ENCODE measurements at regions not wholly inside any gene's neighbourhood (a gene's known extent, or its start where the extent isn't known, plus 50 kb on each side); places are given as distances from the start of the nearest gene placed in this dataset.
A peak's percentile ranks its signal among the peaks of the same experiment; 100 is the strongest.

DNA sequence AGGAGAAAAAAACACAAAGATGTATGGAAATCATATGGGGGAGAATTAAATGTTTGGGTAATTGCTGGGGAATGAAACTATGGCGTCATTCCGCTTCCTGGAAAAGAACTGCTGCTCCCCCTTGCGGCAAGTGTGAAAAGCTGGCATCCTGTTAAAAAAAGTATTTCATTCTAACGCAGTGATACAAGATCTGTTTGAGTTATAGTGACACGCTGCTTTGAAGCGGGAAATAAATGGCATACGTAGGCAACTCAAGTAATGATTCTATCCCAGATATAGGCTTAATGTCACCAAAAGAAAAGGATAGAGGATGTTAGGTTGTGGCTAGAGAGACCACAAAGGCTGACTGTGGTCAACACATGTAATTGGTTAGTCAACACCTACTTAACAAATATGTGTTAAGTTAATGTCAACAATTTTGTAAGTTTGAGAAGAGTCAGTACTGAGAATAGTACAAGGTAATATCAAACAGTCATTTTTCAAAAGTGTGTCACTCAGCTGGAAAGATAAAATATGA lies 70.2 kb upstream of the ALDH1A1 start:
- no peaks in the 10 kb centered on the region for H3K9me3 ChIP-seq
- H3K36me3 ChIP-seq (replicated peaks), result no peaks in the 10 kb centered on the region
- no peak overlapping the region for H3K4me3 ChIP-seq
- in situ Hi-C loops (cut with MboI; ENCODE audit: low sequenced_read_pairs), result loop anchor here (10.0 kb wide), 1 partner anchor 148 kb away; no protein-coding TSS in a partner anchor
- peak; percentile 63 to 75 for DNase-seq (ENCODE audit: low spot score in 2 of 2)
- no peaks in the 10 kb centered on the region for H3K4me1 ChIP-seq
- H3K27me3 ChIP-seq (ENCODE audit: low read depth), result no peaks in the 10 kb centered on the region; the same call in 1 of the 2 replicates

DNA sequence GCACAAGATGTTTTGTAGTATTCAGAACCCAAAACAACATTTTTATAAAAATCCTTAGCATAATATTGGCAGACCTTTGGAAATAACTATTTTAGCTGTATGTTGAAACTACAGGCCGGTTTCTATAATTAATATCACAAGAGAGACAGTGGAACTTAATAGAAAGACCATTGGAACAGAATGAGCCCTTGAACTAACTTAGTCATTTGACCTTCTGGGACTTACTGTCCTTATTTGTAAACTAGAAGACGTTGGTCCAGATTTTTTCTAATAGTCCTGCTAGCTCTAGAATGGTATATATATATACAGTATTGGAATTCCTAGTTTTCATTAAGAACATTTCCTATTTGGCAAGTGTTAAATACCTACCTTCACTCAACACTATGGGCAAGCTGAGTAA lies 69.5 kb upstream of the ALDH1A1 start:
- Histone ChIP-seq H3K9me3 (no peaks in the 10 kb centered on the region), H3K4me1 (no peaks in the 10 kb centered on the region), H3K27me3 (ENCODE audit: low read depth) (no peaks in the 10 kb centered on the region; the same call in 1 of the 2 replicates), H3K36me3 (replicated peaks) (no peaks in the 10 kb centered on the region), H3K4me3 (no peak overlapping the region)
- DNase-seq (ENCODE audit: low spot score in 2 of 2), result no peak
- in situ Hi-C loops (cut with MboI; ENCODE audit: low sequenced_read_pairs), result loop anchor here (10.0 kb wide), 1 partner anchor 148 kb away; no protein-coding TSS in a partner anchor

DNA sequence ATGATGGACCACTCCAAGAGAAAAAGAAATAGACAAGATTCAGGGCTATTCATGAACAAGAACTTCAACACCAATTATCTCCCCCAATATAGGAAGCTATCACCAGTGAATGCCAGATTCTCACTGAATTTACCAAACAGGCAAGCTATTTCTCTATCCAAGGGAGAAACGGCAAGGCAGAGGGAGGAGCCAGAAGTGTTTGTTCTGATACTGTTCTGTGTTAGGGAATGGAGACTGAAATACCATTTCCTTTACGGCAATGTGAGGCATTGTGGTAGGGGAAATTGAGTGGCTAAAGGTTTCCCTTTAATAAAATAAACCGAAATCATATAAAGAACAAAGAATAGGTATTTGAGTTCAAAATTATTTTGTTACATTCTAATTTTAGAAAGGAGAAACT lies 68.0 kb upstream of the ALDH1A1 start:
- Histone ChIP-seq H3K4me1 (no peaks in the 10 kb centered on the region), H3K4me3 (no peak overlapping the region), H3K36me3 (replicated peaks) (no peaks in the 10 kb centered on the region), H3K27me3 (ENCODE audit: low read depth) (no peaks in the 10 kb centered on the region; the same call in 1 of the 2 replicates), H3K9me3 (no peaks in the 10 kb centered on the region)
- no peak for DNase-seq (ENCODE audit: low spot score in 2 of 2)
- in situ Hi-C loops (cut with MboI; ENCODE audit: low sequenced_read_pairs), result loop anchor here (10.0 kb wide), 1 partner anchor 146 kb away; no protein-coding TSS in a partner anchor

DNA sequence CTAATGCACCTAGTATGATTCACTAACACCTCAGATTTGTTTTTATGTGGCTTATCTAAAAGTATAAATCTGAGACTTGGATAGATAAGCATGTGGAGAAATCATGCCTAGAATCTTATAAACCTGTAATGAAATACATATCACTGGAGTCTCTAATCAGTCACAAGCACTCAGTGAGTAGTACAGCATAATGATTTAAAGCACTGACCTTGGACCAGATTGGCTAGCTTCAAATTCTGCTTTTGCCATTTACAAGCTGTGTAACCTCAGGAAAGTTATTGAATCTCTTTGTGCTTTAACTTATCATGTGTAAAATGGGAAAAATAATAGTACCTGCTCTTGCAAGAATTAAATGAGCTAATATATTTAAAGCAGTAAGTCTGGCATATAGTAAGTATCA lies 61.2 kb upstream of the ALDH1A1 start:
- DNase-seq (ENCODE audit: low spot score in 2 of 2), result no peak
- in situ Hi-C loops (cut with MboI; ENCODE audit: low sequenced_read_pairs), result no loop called here
- Histone ChIP-seq H3K9me3 (no peaks in the 10 kb centered on the region), H3K4me3 (no peak overlapping the region), H3K4me1 (no peaks in the 10 kb centered on the region), H3K36me3 (replicated peaks) (no peaks in the 10 kb centered on the region), H3K27me3 (ENCODE audit: low read depth) (peaks cover 5% of the 10 kb centered on the region; the same call in 1 of the 2 replicates)

DNA sequence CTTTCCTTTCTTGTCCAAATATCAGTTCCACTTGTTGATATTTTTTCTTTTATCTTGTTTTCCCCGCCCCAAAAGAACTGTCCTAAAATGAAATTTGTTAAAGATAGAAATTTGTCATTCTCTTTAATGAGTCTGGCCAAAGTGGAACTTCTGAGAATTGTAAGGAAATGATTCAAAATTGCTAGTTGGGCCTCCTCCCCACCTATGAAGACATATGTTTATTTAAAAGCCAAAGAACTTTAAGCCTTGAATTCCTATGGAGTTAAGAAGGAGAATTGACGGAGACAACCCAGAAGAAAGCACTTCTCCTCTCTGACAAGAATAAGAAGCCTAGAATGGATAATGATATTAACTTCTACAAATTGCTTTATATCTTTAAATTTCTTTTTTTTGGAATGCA lies 59.1 kb upstream of the ALDH1A1 start:
- H3K4me1 ChIP-seq, result no peaks in the 10 kb centered on the region
- peaks cover 16% of the 10 kb centered on the region for H3K27me3 ChIP-seq (ENCODE audit: low read depth)
- DNase-seq (ENCODE audit: low spot score in 2 of 2), result no peak
- H3K36me3 ChIP-seq (replicated peaks), result no peaks in the 10 kb centered on the region
- no peaks in the 10 kb centered on the region for H3K9me3 ChIP-seq
- no peak overlapping the region for H3K4me3 ChIP-seq
- in situ Hi-C loops (cut with MboI; ENCODE audit: low sequenced_read_pairs), result no loop called here

DNA sequence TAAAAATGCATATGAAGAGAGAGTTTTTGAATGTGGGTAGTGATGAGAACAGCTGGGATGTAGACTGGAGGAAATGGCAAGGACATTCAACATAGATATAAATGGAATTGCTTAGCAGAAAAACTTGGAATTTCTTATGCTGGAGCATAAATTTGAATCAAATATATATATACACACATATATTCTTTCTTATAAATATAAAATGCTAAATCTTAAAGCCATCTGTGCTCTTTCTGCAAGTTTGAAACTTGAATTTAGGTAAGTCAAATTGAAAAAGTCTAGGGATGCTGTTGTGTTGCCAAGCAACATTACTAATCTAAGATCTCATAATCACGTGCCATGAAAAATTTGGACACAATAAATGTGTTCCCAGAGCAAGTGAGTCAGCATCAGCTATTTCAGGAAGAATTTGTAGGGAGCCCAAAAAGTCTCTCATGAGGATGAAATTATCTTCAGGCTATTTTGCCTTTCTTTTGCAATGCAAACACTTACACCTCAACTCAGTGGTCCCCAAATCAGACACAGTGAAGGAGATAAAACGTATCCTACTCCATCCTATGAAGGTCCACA lies 58.4 kb upstream of the ALDH1A1 start:
- peaks cover 16% of the 10 kb centered on the region for H3K27me3 ChIP-seq (ENCODE audit: low read depth)
- DNase-seq (ENCODE audit: low spot score in 2 of 2), result no peak
- H3K4me1 ChIP-seq, result no peaks in the 10 kb centered on the region
- no peaks in the 10 kb centered on the region for H3K9me3 ChIP-seq
- H3K36me3 ChIP-seq (replicated peaks), result no peaks in the 10 kb centered on the region
- H3K4me3 ChIP-seq, result no peak overlapping the region
- in situ Hi-C loops (cut with MboI; ENCODE audit: low sequenced_read_pairs), result no loop called here

DNA sequence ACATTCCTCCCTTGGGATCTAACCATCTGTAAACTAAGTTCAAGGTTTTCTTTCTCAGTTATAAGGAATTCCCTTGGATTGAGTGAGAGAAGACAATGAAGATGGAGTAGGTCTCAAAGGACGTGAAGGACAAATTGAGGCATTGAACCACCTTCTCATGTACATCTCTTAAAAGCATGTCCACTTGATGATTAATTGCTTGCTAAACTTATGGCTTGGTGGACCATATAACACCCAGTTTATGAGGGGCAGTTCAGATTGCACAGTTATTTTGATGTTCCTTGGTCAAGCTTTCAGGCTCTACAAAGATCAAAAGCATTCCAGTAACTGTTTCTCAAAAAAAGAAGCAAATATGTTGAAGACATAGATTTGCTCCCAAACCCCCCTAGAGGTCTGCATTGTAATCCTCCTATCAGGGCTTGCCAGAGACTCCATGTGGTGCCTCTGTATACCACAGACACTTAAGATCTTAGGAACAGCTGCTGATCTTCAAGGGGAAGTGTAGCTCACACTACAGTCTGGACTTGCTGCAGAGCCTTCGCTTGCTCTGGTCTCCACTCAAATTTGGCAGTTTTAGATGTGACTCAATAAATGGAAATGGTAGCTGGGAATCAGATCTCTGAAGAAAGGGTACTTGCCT lies 56.9 kb upstream of the ALDH1A1 start:
- H3K9me3 ChIP-seq, result no peaks in the 10 kb centered on the region
- H3K27me3 ChIP-seq (ENCODE audit: low read depth), result peaks cover 16% of the 10 kb centered on the region
- H3K4me3 ChIP-seq, result no peak overlapping the region
- no peaks in the 10 kb centered on the region for H3K4me1 ChIP-seq
- in situ Hi-C loops (cut with MboI; ENCODE audit: low sequenced_read_pairs), result no loop called here
- no peak for DNase-seq (ENCODE audit: low spot score in 2 of 2)
- no peaks in the 10 kb centered on the region for H3K36me3 ChIP-seq (replicated peaks)

DNA sequence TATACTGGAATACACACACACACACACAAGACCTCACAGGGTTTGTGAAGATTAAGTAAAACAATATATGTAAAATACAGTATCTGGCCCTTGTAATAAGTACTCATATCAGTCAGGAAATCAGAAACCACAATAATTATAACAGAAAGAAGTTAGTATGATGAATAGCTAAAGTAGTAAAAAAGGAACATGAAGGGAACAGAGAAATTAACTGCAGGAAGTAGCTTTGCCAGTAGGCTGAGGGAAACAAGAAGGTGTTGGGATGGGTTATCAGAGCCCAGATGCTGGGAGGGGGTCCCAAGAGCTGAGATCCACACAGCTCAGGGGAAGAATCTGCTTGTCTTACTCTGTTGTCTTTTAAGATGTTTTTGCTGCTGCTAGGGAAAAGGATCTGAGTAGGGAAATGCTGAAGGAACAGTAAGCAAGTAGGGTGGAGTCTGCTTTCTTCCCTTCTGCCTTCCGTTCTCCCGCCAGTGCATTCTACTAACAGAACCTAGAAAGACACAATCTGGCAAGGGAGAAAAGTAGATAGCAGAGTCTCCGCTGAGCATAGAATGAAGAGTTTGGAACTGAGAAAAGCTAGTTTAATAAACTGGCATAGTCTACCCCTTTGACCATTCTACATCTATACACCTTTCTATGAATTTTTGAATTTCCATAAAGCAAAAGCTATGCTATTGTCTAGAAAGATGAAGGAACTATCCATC lies 55.3 kb upstream of the ALDH1A1 start:
- no peaks in the 10 kb centered on the region for H3K36me3 ChIP-seq (replicated peaks)
- in situ Hi-C loops (cut with MboI; ENCODE audit: low sequenced_read_pairs), result no loop called here
- H3K27me3 ChIP-seq (ENCODE audit: low read depth), result peaks cover 16% of the 10 kb centered on the region
- no peak for DNase-seq (ENCODE audit: low spot score in 2 of 2)
- H3K9me3 ChIP-seq, result no peaks in the 10 kb centered on the region
- H3K4me1 ChIP-seq, result no peaks in the 10 kb centered on the region
- H3K4me3 ChIP-seq, result no peak overlapping the region

DNA sequence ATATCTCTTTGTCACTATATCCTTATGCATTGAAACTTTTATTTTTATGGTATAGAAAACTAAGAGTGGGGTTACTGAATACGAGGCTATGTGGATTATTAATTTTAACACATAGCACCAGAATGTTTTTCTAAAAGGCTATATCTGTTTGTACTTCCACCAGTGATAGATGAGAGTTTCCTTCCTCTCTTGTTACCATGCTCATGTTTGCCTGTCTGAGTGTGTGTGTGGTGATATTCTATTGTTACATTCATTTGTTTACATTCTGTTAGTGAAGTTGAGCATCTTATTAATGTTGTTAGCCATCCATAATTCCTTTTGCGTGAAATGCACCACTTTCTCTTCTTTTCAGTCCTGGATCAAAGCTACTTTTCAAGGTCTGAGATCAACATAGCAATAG lies 54.1 kb upstream of the ALDH1A1 start:
- Histone ChIP-seq H3K4me1 (no peaks in the 10 kb centered on the region), H3K27me3 (ENCODE audit: low read depth) (peaks cover 14% of the 10 kb centered on the region), H3K36me3 (replicated peaks) (no peaks in the 10 kb centered on the region), H3K4me3 (no peak overlapping the region), H3K9me3 (no peaks in the 10 kb centered on the region)
- in situ Hi-C loops (cut with MboI; ENCODE audit: low sequenced_read_pairs), result no loop called here
- DNase-seq (ENCODE audit: low spot score in 2 of 2), result no peak

Measured in HAP-1 (cell line).